Large intestine (tissue), 3 donors: ENCODE measurements at regions not wholly inside any gene's neighbourhood (a gene's known extent, or its start where the extent isn't known, plus 50 kb on each side); places are given as distances from the start of the nearest gene placed in this dataset.
"Not testable (repeated sequence)": the region's sequence is repeated elsewhere in the genome, so short reads cannot be mapped to it uniquely, and the experiment has no call there.

Source experiments
- DNase-seq, 2 donors: peaks; one replicate each; pipeline versions ENCODE4 v3.0.0 to v3.0.0-alpha.2; 2013
- H3K27ac ChIP-seq: one replicate; pipeline ENCODE4 v1.5.1; 2013; ENCODE audit warnings: low read length
- H3K27me3 ChIP-seq: 2 replicates; pipeline ENCODE4 v1.6.1; 2013; ENCODE audit warnings: low read length; ENCODE audit not compliant: control insufficient read depth, insufficient read depth
- H3K36me3 ChIP-seq: 2 replicates; pipeline ENCODE4 v1.6.1; 2013; ENCODE audit warnings: low read length; ENCODE audit not compliant: control insufficient read depth, insufficient read depth
- H3K4me1 ChIP-seq: one replicate; pipeline ENCODE4 v1.6.1; 2013; ENCODE audit warnings: low read length; ENCODE audit not compliant: control insufficient read depth, insufficient read depth
- H3K4me3 ChIP-seq: one replicate; pipeline ENCODE4 v1.5.1; 2013; ENCODE audit warnings: low read length
- H3K9me3 ChIP-seq: one replicate; pipeline ENCODE4 v1.6.1; 2013; ENCODE audit warnings: mild to moderate bottlenecking, low read depth, low read length, moderate library complexity; ENCODE audit not compliant: control insufficient read depth
- WGBS: methylation state at CpG from one replicate; pipeline ENCODE4 v1.1.5; 2013; ENCODE audit warnings: low lambda C conversion rate; ENCODE audit not compliant: insufficient coverage; 5-methylcytosine and 5-hydroxymethylcytosine counted together

- Histone ChIP-seq H3K4me3 (no peak overlapping the region), H3K27ac (no peak overlapping the region), H3K4me1 (no peaks in the 10 kb centered on the region), H3K27me3 (no peaks in the 10 kb centered on the region), H3K9me3 (no peaks in the 10 kb centered on the region), H3K36me3 (no peaks in the 10 kb centered on the region)
- no peak for DNase-seq
Measured at GRCh38 chr16:35214840-35215239, 1755.4 kb downstream of the TP53TG3F start.

- Histone ChIP-seq H3K4me3 (no peak overlapping the region), H3K36me3 (no peaks in the 10 kb centered on the region), H3K4me1 (no peaks in the 10 kb centered on the region), H3K27ac (no peak overlapping the region), H3K9me3 (no peaks in the 10 kb centered on the region), H3K27me3 (no peaks in the 10 kb centered on the region)
- WGBS = 63% methylated on average over 1 of the region's 3 CpGs
- no peak for DNase-seq
Measured at GRCh38 chr16:35215287-35215686, 1755.9 kb downstream of the TP53TG3F start.

- not testable (repeated sequence) for H3K27ac ChIP-seq, H3K27me3 ChIP-seq, H3K36me3 ChIP-seq, H3K4me1 ChIP-seq, H3K9me3 ChIP-seq, H3K4me3 ChIP-seq, DNase-seq
- WGBS = no CpG with 5 or more reads among the region's 6 CpGs
Measured at GRCh38 chr16:35216261-35216660, 1756.8 kb downstream of the TP53TG3F start.

- Histone ChIP-seq H3K9me3 (peaks cover 10% of the 10 kb centered on the region), H3K4me1 (no peaks in the 10 kb centered on the region), H3K36me3 (no peaks in the 10 kb centered on the region), H3K27me3 (no peaks in the 10 kb centered on the region), H3K27ac (no peak overlapping the region), H3K4me3 (no peak overlapping the region)
- WGBS = no CpG with 5 or more reads among the region's 32 CpGs
- no peak for DNase-seq
Measured at GRCh38 chr16:35221482-35222185, 1762.2 kb downstream of the TP53TG3F start.

- Histone ChIP-seq H3K4me1 (no peaks in the 10 kb centered on the region), H3K27ac (no peak overlapping the region), H3K9me3 (peaks cover 4% of the 10 kb centered on the region), H3K4me3 (no peak overlapping the region), H3K36me3 (no peaks in the 10 kb centered on the region), H3K27me3 (no peaks in the 10 kb centered on the region)
- WGBS = no CpG with 5 or more reads among the region's 2 CpGs
- no peak for DNase-seq
Measured at GRCh38 chr16:35234679-35235078, 1775.3 kb downstream of the TP53TG3F start.

- Histone ChIP-seq H3K4me1 (no peaks in the 10 kb centered on the region), H3K4me3 (no peak overlapping the region), H3K36me3 (no peaks in the 10 kb centered on the region), H3K27me3 (no peaks in the 10 kb centered on the region), H3K27ac (no peak overlapping the region), H3K9me3 (no peaks in the 10 kb centered on the region)
- WGBS = no CpG with 5 or more reads among the region's 3 CpGs
- DNase-seq = no peak
Measured at GRCh38 chr16:35239561-35239960, 1780.1 kb downstream of the TP53TG3F start.

- no peak for DNase-seq
- Histone ChIP-seq H3K4me1 (no peaks in the 10 kb centered on the region), H3K4me3 (no peak overlapping the region), H3K9me3 (no peaks in the 10 kb centered on the region), H3K27ac (no peak overlapping the region), H3K27me3 (no peaks in the 10 kb centered on the region), H3K36me3 (no peaks in the 10 kb centered on the region)
- no CpG with 5 or more reads among the region's 1 CpG for WGBS
Measured at GRCh38 chr16:35249051-35249450, 1789.6 kb downstream of the TP53TG3F start.

GRCh38 chr16:35252356-35252936 is 1793.0 kb downstream of the TP53TG3F start:
- peaks cover 8% of the 10 kb centered on the region for H3K9me3 ChIP-seq
- no CpG with 5 or more reads among the region's 4 CpGs for WGBS
- H3K4me3 ChIP-seq = no peak overlapping the region
- no peak overlapping the region for H3K27ac ChIP-seq
- no peaks in the 10 kb centered on the region for H3K4me1 ChIP-seq
- no peaks in the 10 kb centered on the region for H3K36me3 ChIP-seq
- no peak for DNase-seq
- H3K27me3 ChIP-seq = no peaks in the 10 kb centered on the region

- H3K27ac ChIP-seq = no peak overlapping the region
- H3K27me3 ChIP-seq = no peaks in the 10 kb centered on the region
- no peak for DNase-seq
- no peak overlapping the region for H3K4me3 ChIP-seq
- H3K9me3 ChIP-seq = peaks cover 11% of the 10 kb centered on the region
- no peaks in the 10 kb centered on the region for H3K4me1 ChIP-seq
- no peaks in the 10 kb centered on the region for H3K36me3 ChIP-seq
- 80% methylated on average over 3 of the region's 33 CpGs for WGBS
Measured at GRCh38 chr16:35255186-35255803, 1795.9 kb downstream of the TP53TG3F start.

- H3K27ac ChIP-seq = no peak overlapping the region
- no peak for DNase-seq
- H3K36me3 ChIP-seq = no peaks in the 10 kb centered on the region
- H3K4me3 ChIP-seq = no peak overlapping the region
- no peaks in the 10 kb centered on the region for H3K4me1 ChIP-seq
- H3K27me3 ChIP-seq = no peaks in the 10 kb centered on the region
- H3K9me3 ChIP-seq = peaks cover 11% of the 10 kb centered on the region
- no CpG with 5 or more reads among the region's 11 CpGs for WGBS
Measured at GRCh38 chr16:35255816-35256215, 1796.4 kb downstream of the TP53TG3F start.

GRCh38 chr16:35258381-35258780 is 1799.0 kb downstream of the TP53TG3F start:
- WGBS = no CpG with 5 or more reads among the region's 9 CpGs
- no peaks in the 10 kb centered on the region for H3K36me3 ChIP-seq
- no peak overlapping the region for H3K27ac ChIP-seq
- no peak overlapping the region for H3K4me3 ChIP-seq
- H3K27me3 ChIP-seq = no peaks in the 10 kb centered on the region
- no peaks in the 10 kb centered on the region for H3K4me1 ChIP-seq
- peaks cover 11% of the 10 kb centered on the region for H3K9me3 ChIP-seq
- no peak for DNase-seq
